Psoas muscle (tissue), 7 donors: ENCODE measurements at regions not wholly inside any gene's neighbourhood (a gene's known extent, or its start where the extent isn't known, plus 50 kb on each side); places are given as distances from the start of the nearest gene placed in this dataset.

Source experiments
- ATAC-seq, 4 donors: fragments of 200-7000 bp; cut with Tn5 transposase; one replicate each; pipeline ENCODE4 v1.9.1; 2020; ENCODE audit warnings: moderate library complexity in 3 of 4, mild to moderate bottlenecking in 2 of 4
- DNase-seq, 2 donors: peaks; one replicate each; pipeline ENCODE4 v3.0.0-alpha.2; 2020
- H3K27ac ChIP-seq: fragments of 200-600 bp; one replicate; pipeline ENCODE4 v1.8.0; 2022
- H3K27me3 ChIP-seq, 3 donors: fragments of 200-600 bp in 1 of 3; one replicate each; pipeline versions ENCODE4 v1.6.1 to v1.8.0; 2013 to 2022; ENCODE audit warnings: low read length in 2 of 3, mild to moderate bottlenecking in 2 of 3, moderate library complexity in 1 of 3; ENCODE audit not compliant: insufficient read depth in 3 of 3
- H3K36me3 ChIP-seq, 2 donors: fragments of 200-600 bp in 1 of 2; one replicate each; pipeline versions ENCODE4 v1.6.1 to v1.8.0; 2013 to 2022; ENCODE audit warnings: low read depth in 1 of 2, mild to moderate bottlenecking in 1 of 2, moderate library complexity in 1 of 2; ENCODE audit not compliant: insufficient read depth in 1 of 2
- H3K4me1 ChIP-seq: fragments of 200-600 bp; one replicate; pipeline ENCODE4 v1.8.0; 2022
- H3K4me3 ChIP-seq: fragments of 200-600 bp; one replicate; pipeline ENCODE4 v1.8.0; 2022; ENCODE audit warnings: mild to moderate bottlenecking
- H3K9me3 ChIP-seq: fragments of 200-600 bp; one replicate; pipeline ENCODE4 v1.8.0; 2022
- CTCF ChIP-seq: fragments of 200-600 bp; IDR thresholded peaks from one replicate; pipeline ENCODE4 v1.8.0; 2022; ENCODE audit warnings: antibody characterized with exemption
- WGBS, 3 donors: extraction: QIAGEN DNeasy Blood & Tissue Kit; methylation state at CpG; one replicate each; pipeline versions ENCODE4 v1.1.6 to v1.1.7; 2013; 5-methylcytosine and 5-hydroxymethylcytosine counted together
- intact Hi-C, 2 donors: fragments of 100-400 bp; cut with DNase I; formaldehyde crosslinking; loops; one replicate each; pipeline versions ENCODE4 v1.11.0 to v1.14.2; 2022
- donor health status: healthy with polysubstance abuse.
- donor health status: DM: no; HTN: no; CAD: no; lungs with moderate emphysema.
- donor health status: Bipolar disorder and iron deficiency.
- donor health status: healthy.
- donor health status: DM: yes; HTN: yes; CAD: no.
- donor health status: DM: no; HTN: no; CAD: no.
- donor health status: DM: yes; HTN: yes; CAD: no.

- no peaks in the 10 kb centered on the region for H3K9me3 ChIP-seq
- no peak overlapping the region for H3K4me3 ChIP-seq
- no peaks in the 10 kb centered on the region for H3K4me1 ChIP-seq
- 74 to 82% (median 75%) methylated on average over 2 of the region's 2 CpGs for WGBS, 3 donors
- no peak overlapping the region for H3K27ac ChIP-seq
- no peak for TF ChIP-seq CTCF
- intact Hi-C loops, result no loop called here
- DNase-seq (no peak), ATAC-seq (no peak)
- H3K36me3 ChIP-seq, result no peaks in the 10 kb centered on the region
- no peaks in the 10 kb centered on the region for H3K27me3 ChIP-seq
Measured at GRCh38 chr3:76372497-76372896, 587.1 kb upstream of the ZNF717 start.

GRCh38 chr3:76377074-76377473 lies 591.7 kb upstream of the ZNF717 start:
- Histone ChIP-seq H3K27me3 (no peaks in the 10 kb centered on the region), H3K9me3 (no peaks in the 10 kb centered on the region), H3K36me3 (no peaks in the 10 kb centered on the region), H3K4me3 (no peak overlapping the region), H3K27ac (no peak overlapping the region), H3K4me1 (no peaks in the 10 kb centered on the region)
- 84 to 97% (median 90%) methylated on average over 1 of the region's 1 CpG for WGBS, 3 donors
- intact Hi-C loops, result no loop called here
- DNase-seq, result no peak
- no peak for ATAC-seq
- TF ChIP-seq CTCF, result no peak

GRCh38 chr3:76378789-76379188 lies 593.4 kb upstream of the ZNF717 start:
- H3K36me3 ChIP-seq, result no peaks in the 10 kb centered on the region
- no peaks in the 10 kb centered on the region for H3K27me3 ChIP-seq
- DNase-seq, result no peak
- intact Hi-C loops, result no loop called here
- no peak for ATAC-seq
- H3K9me3 ChIP-seq, result no peaks in the 10 kb centered on the region
- WGBS, 3 donors, result 47 to 64% (median 49%) methylated on average over 4 of the region's 4 CpGs
- no peaks in the 10 kb centered on the region for H3K4me1 ChIP-seq
- no peak overlapping the region for H3K4me3 ChIP-seq
- no peak for TF ChIP-seq CTCF
- no peak overlapping the region for H3K27ac ChIP-seq

GRCh38 chr3:76383781-76384180 lies 598.4 kb upstream of the ZNF717 start:
- H3K36me3 ChIP-seq, result no peaks in the 10 kb centered on the region
- no peak overlapping the region for H3K27ac ChIP-seq
- no peaks in the 10 kb centered on the region for H3K4me1 ChIP-seq
- intact Hi-C loops, result no loop called here
- no peak overlapping the region for H3K4me3 ChIP-seq
- H3K27me3 ChIP-seq, result no peaks in the 10 kb centered on the region
- 28 to 30% (median 30%) methylated on average over 6 of the region's 6 CpGs for WGBS, 3 donors
- DNase-seq (no peak), ATAC-seq (no peak)
- TF ChIP-seq CTCF, result no peak
- peaks cover 10% of the 10 kb centered on the region for H3K9me3 ChIP-seq

- DNase-seq (no peak), ATAC-seq (no peak)
- Histone ChIP-seq H3K4me3 (no peak overlapping the region), H3K36me3 (no peaks in the 10 kb centered on the region), H3K27me3 (no peaks in the 10 kb centered on the region), H3K9me3 (peaks cover 10% of the 10 kb centered on the region), H3K4me1 (no peaks in the 10 kb centered on the region), H3K27ac (no peak overlapping the region)
- 58 to 69% (median 64%) methylated on average over 2 of the region's 2 CpGs for WGBS, 3 donors
- TF ChIP-seq CTCF, result no peak
- intact Hi-C loops, result no loop called here
Measured at GRCh38 chr3:76387000-76387399, 601.7 kb upstream of the ZNF717 start.
